Hematopoietic multipotent progenitor cell treated with erythropoietin and hydrocortisone succinate and interleukin-3 and kit ligand, for 4 days (in vitro differentiated cells): ENCODE measurements at regions not wholly inside any gene's neighbourhood (a gene's known extent, or its start where the extent isn't known, plus 50 kb on each side); places are given as distances from the start of the nearest gene placed in this dataset.
"Not testable (repeated sequence)": the region's sequence is repeated elsewhere in the genome, so short reads cannot be mapped to it uniquely, and the experiment has no call there.

Experiments used
- DNase-seq: peaks from one replicate; pipeline ENCODE4 v3.0.0-alpha.2; 2015

- no peak for DNase-seq
These were observed 94.6 kb upstream of the SCAF11 start for GRCh38 chr12:46084666-46085631.

- DNase-seq: no peak
These were observed 92.3 kb upstream of the SCAF11 start for GRCh38 chr12:46082490-46083200.

GRCh38 chr12:46073321-46073720 lies 82.9 kb upstream of the SCAF11 start:
- no peak for DNase-seq

GRCh38 chr12:46071769-46072624 lies 81.6 kb upstream of the SCAF11 start:
- peak; percentile 89 for DNase-seq

GRCh38 chr12:46071335-46071734 lies 81.0 kb upstream of the SCAF11 start:
- peak; percentile 20 for DNase-seq

GRCh38 chr12:46067094-46067493 lies 76.7 kb upstream of the SCAF11 start:
- DNase-seq: no peak

- DNase-seq: no peak
These were observed 75.2 kb upstream of the SCAF11 start for GRCh38 chr12:46065412-46066166.

- no peak for DNase-seq
These were observed 74.2 kb upstream of the SCAF11 start for GRCh38 chr12:46064548-46064947.

- DNase-seq: not testable (repeated sequence)
These were observed 68.3 kb upstream of the SCAF11 start for GRCh38 chr12:46058697-46059096.

GRCh38 chr12:46050805-46051204 lies 60.4 kb upstream of the SCAF11 start:
- no peak for DNase-seq

- peak; percentile 18 for DNase-seq
These were observed 59.3 kb upstream of the SCAF11 start for GRCh38 chr12:46049665-46050064.

- DNase-seq: no peak
These were observed 56.1 kb upstream of the SCAF11 start for GRCh38 chr12:46046436-46046835.

- DNase-seq: no peak
These were observed 53.7 kb upstream of the SCAF11 start for GRCh38 chr12:46043972-46044520.
